Activated effector memory CD4-positive, alpha-beta T cell treated with anti-CD3 and anti-CD28 coated beads, Interleukin-2, amount 50 U/mL, for 16 hours (primary cell): ENCODE measurements at regions not wholly inside any gene's neighbourhood (a gene's known extent, or its start where the extent isn't known, plus 50 kb on each side); places are given as distances from the start of the nearest gene placed in this dataset.
"Not testable (repeated sequence)": the region's sequence is repeated elsewhere in the genome, so short reads cannot be mapped to it uniquely, and the experiment has no call there.

Experiments
- DNase-seq: peaks from one replicate; pipeline ENCODE4 v3.0.0-alpha.2; 2020

DNA sequence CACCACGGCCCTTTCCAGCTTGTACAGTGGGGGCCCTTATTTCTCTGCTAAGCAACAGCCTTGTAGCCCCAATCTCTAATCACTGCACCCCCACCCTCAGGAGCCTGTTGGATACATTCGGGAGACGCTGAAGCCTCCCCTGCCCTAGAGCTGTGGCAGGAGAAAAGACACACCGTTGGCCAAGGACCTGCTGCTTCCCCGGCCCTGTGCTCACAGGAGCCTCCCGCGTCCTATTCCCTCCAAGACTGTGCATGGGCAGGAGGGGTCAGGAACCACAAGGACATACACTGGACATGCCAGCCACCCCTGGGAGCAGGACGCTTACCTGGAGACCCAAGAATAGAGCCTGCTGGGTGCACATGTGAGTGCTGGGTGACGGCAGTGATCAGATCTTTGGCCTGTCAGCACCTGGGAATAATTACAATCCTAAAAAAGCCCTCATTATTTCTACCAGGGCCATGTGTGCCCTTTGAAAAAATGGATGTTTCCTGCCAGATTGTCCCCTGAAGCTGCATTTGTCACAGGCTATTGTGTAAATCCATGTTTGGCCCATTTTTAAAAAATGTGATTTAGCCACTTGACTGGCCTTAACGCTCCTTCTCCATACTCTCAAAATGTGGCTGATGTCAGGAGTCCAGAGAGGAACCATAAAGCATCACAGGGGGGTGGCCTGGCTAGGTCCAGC lies 590.6 kb downstream of the MATN1 start:
- DNase-seq, result no peak

DNA sequence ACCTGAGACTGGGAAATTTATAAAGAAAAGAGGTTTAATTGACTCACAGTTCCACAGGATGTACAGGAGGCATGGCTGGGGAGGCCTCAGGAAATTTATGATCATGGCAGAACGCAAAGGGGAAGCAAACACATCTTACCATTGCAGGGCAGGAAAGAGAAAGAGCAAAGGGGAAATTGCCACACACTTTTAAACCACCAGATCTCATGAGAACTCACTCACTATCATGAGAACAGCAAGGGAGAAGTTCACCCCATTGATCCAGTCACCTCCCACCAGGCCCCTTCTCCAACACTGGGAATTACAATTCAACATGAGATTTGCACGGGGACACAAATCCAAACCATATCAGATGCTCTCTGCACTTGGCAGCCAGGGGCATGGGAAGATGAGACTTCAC lies 592.8 kb downstream of the MATN1 start:
- DNase-seq, result not testable (repeated sequence)

DNA sequence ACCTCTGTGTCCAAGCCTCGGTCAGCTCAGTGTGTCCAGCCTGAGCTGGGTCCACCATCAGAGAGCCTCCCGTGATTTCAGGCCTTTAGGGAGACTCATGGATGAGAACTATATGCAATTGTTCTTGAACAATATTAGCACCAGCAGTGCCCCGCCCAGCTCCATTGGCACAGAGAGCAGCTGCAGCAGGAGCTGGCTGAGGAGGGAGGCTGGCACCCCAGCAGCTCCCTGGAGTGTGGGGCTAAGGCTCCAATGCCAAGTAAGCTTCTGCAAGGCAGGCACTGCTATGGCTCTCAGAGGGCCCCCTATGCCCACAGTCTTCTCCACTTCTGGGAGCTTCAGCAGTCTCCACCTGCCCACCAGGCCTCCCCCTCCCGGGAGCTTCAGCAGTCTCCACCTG lies 593.3 kb downstream of the MATN1 start:
- DNase-seq, result no peak

DNA sequence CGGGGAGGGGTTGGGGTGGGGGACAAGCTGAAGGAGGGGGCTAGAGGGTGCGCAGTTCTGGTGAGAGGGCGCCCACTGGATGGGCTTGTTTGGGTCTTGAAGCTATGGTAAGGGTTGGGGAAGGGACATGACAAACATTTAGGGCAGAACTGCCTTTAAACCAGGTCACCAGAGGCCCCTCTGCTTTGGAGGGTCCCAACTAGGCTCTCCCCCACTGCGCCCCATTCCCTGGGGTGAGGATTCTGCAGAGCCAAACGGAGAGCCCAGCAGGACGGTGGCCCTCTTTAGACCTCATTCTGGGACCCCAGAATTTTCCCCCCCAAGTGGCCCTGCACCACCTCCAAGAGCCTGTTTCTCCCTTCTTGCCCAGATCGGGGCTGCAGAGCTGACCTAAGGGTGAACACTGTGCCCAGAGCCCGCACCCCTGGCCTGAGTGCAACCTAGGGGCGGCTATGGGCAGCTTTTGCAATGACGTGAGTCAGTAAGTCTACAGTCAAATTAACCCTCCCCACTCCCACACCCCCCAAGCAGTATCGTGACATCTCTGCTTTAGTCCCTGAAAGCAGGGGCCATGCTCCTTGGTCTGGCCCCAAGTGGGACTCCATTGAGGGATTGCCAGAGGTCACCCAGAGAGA lies 593.8 kb downstream of the MATN1 start:
- no peak for DNase-seq

DNA sequence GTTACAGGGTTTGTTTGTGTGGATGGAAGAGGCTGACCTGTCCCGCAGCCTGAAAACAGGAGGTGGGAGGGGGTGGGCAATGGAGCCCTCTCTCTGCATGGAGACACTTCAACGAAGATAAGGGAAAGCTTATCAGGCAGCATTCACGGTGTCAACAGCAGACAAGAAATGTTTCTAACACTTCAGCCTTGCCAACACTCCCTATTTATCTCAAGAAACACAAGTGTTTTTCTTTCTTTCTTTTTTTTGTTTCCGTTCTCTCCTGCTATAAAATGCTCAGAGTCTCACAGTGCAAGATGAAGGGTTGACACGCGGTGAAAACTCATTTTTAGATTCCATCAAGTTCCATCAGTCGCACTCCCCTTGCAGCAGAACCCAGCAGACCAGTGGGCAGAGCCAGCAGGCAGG lies 594.4 kb downstream of the MATN1 start:
- DNase-seq, result no peak

DNA sequence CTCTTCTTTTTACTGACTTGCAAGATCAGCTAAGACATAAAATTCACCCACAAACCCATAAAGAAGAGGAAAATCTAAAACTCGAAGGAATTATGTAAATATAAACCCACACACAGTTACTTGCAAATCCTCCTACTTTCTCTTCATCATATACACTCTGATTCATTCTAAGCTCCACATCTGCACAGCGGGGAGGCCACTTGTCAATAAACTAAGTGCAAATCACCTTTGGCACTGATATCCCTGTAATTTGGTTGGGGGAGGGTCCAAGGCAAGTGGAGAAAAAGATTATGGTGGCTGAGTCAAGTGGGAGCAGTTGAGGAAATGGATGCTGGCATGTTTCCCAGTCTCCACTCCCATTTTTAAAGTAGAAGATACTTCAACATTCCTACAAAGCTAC lies 596.5 kb downstream of the MATN1 start:
- DNase-seq, result no peak

DNA sequence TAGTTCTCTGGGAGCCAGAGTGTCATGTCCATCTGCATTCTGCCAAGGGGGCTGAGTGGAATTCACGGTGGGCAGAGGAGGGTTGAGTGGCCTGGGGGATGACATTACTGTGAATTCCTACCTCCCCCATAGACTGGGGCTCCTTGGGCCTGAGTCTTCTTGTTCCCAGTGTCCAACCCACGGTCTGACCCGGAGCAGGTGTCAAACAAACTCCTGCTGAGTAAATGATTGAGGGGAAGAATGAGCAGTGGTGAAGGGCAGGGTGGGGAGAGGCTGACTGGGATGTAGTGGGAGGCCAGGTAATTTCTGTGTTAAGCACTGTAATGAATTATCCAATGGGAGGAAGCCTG lies 597.6 kb downstream of the MATN1 start:
- no peak for DNase-seq

GRCh38 chr1:30125021-30125820 lies 598.2 kb downstream of the MATN1 start:
- no peak for DNase-seq

- no peak for DNase-seq
Observed at GRCh38 chr1:30123896-30124295, 599.5 kb downstream of the MATN1 start.

DNA sequence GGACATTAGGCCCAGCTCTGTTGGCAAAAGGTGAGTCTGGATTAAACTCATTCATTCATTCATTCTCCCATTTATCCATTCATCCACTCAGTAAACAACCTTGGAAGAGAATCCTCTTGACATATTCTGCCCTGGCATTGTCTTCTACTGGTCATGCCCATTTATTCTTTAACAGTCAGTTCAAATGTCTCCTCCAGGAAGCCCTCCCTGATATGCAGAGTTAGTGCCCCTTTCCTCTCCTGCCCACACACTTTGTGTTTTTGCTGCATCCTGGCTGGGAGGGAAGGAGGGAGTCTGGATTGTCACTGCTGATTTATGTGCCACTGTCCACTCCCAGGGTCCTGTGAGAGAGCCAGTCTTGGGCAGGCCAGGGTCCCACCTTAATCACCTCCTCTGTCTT lies 600.3 kb downstream of the MATN1 start:
- no peak for DNase-seq

DNA sequence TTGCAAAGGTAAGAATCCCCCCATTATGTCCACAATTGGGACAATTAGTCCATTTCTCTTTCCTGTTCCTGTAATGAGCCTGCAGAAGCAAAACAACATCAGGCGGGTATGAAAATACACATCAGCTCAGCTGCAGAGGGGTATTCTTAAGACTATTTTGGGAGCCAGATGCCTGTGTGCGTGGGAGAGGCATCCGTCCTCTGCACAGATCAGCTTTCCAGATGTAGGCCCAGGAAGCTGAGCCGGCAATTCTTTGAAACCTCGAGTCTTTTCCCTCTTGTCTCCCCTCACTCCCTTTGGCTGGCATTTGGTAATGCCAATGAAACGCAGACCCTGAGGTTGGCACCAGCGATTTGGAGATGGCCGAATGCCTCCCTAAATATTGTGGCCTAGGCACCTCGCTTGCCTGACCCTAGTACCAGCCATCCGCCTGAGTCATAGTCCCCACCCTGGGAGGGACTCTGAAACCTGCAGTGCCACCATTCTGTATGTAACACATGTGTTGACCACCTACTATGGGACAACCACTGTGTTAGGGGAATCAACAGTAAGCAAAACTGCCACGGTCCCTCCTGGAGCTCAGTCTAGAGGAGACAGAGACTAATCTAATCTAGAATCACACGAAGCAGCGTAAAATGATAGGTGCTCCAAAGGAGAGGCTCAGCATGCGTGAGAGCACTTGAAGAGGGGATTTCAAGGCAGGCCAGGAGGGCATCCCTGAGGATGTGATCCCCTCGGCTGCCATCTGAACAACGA lies 603.0 kb downstream of the MATN1 start:
- no peak for DNase-seq

DNA sequence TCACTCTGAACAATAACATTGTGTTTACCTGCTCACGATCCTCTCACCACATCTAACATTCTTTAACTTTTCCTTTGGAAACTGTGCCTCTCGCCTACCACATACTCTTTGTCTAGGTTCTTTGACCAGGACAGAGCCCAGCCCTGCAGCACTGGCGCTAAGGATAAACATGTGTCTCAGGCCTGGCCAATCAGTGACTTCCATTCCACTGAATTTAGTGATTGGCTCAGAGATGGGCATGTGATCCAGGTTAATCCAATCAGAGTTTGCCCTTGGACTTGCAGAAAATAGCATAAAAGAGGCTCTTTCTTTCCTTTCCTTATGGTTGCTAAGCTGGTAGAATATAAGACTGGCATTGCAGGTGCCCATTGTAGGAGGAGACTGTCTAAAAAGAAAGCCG lies 605.7 kb downstream of the MATN1 start:
- DNase-seq, result no peak

- DNase-seq, result no peak
Observed at GRCh38 chr1:30111431-30111830, 612.0 kb downstream of the MATN1 start.

- no peak for DNase-seq
Observed at GRCh38 chr1:30110846-30111245, 612.5 kb downstream of the MATN1 start.

DNA sequence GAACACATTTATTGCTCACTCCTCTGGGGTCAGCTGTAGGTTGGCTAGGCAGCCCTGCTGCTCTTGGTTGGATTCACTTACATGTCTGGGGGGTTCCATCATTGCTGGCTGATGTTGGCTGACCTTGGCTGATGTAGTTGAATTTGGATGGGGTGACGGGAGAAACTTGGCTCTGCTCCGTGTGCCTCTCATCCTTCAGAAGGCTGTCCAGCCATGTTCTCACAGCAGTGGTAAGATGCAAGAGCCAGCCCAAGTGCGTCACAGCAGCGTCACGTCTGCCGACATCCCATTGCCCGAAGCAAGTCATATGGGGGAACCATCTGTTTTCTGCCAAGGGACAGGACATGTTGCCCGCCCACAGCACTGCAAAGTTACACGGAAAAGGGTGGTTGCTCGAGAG lies 613.5 kb downstream of the MATN1 start:
- no peak for DNase-seq

- no peak for DNase-seq
Observed at GRCh38 chr1:30108186-30108585, 615.2 kb downstream of the MATN1 start.

- no peak for DNase-seq
Observed at GRCh38 chr1:30106125-30106524, 617.3 kb downstream of the MATN1 start.

GRCh38 chr1:30104551-30104950 lies 618.8 kb downstream of the MATN1 start:
- DNase-seq, result no peak

- no peak for DNase-seq
Observed at GRCh38 chr1:30103708-30104411, 619.5 kb downstream of the MATN1 start.

GRCh38 chr1:30102605-30103004 lies 620.8 kb downstream of the MATN1 start:
- DNase-seq, result no peak

DNA sequence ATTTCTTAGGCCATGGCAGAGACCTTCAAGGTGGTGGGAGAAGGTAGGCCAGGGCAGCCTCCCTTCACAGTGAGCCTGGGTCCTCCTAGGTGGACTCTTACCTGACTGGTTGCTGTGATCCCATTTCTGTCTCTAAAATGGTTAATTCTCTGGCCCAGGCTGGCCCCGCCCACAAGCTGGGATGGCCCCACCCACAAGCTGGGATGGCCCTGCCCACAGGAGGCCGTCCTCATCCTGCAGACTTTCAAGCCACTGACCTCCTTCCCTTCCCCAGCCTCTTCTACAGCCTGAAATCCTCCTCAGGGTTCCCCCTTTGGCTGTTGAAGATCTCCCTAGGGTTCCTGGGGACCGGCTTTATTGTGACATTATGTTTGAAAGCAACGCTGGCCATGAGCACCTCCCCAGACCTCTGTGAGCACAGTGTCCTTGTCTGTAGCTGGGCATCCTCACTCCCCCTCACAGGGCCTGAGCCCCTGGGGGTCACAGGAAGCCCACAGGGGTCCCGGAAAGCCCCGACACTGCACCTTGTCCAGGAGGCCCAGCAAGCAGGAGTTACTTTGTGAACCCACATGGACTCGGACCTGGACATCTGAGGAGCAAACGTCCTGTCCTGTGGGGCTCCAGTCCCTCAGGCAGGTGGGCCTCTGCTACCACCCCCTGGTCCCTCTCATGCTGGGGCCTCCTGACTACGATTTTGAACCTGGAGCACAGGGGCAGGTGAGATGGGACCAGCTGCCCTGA lies 621.7 kb downstream of the MATN1 start:
- no peak for DNase-seq

DNA sequence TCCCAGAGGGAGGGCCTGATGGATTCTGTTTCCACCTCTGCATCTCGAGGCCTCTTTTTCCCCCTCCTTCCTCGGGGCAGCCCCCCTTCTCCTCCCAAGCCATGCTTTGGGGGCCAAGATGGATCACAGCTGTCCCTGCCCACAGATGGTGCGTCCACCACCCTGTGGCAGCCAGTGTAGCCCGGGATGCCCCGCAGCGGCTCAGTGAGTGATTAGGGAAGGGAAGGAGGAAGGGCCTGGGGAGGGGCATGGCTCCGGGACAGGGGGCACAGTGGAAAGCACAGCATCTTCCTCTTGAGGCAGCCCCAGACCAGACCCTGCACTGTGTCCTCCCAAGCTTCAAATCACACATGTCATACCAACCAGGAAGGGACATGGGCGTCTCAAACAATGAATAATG lies 622.4 kb downstream of the MATN1 start:
- DNase-seq, result no peak
